Calu3 (cell line): ENCODE measurements at regions not wholly inside any gene's neighbourhood (a gene's known extent, or its start where the extent isn't known, plus 50 kb on each side); places are given as distances from the start of the nearest gene placed in this dataset.

Experiments used
- BruUV-seq: library from RNA; stranded (reverse); fragments of 400-500 nt; replicated peaks from 2 replicates; lab custom pipeline; 2021; lab: Mats Ljungman, UMichigan
- CTCF ChIA-PET: fragments of 300-600 bp; sonication (Branson Sonifier 250); formaldehyde crosslinking; loops from one replicate; lab custom pipeline; 2022; ENCODE audit warnings: antibody characterized with exemption; lab: Charles Lee
- DNase-seq: peaks from one replicate; pipeline ENCODE4 v3.0.0; 2022
- H3K27ac Mint-ChIP-seq: one replicate; pipeline ENCODE4 v1.8.0; 2022; ENCODE audit warnings: mixed read lengths; ENCODE audit not compliant: unreplicated experiment
- H3K27me3 Mint-ChIP-seq: one replicate; pipeline ENCODE4 v1.8.0; 2022; ENCODE audit warnings: mixed read lengths; ENCODE audit not compliant: unreplicated experiment
- H3K36me3 Mint-ChIP-seq: one replicate; pipeline ENCODE4 v1.8.0; 2022; ENCODE audit warnings: mild to moderate bottlenecking, moderate library complexity, mixed read lengths; ENCODE audit not compliant: insufficient read depth, unreplicated experiment
- H3K4me1 Mint-ChIP-seq: one replicate; pipeline ENCODE4 v1.8.0; 2022; ENCODE audit warnings: mild to moderate bottlenecking, low read depth, mixed read lengths; ENCODE audit not compliant: unreplicated experiment
- H3K4me3 Mint-ChIP-seq: one replicate; pipeline ENCODE4 v1.8.0; 2022; ENCODE audit warnings: mild to moderate bottlenecking, low read depth, moderate library complexity, mixed read lengths; ENCODE audit not compliant: unreplicated experiment
- H3K9me3 Mint-ChIP-seq: one replicate; pipeline ENCODE4 v1.8.0; 2022; ENCODE audit warnings: low read depth, mixed read lengths; ENCODE audit not compliant: unreplicated experiment
- intact Hi-C: fragments of 100-400 bp; cut with micrococcal nuclease; formaldehyde crosslinking; loops from one replicate; pipeline ENCODE4 v1.10.0; 2022; ENCODE audit not compliant: unreplicated experiment
- TF ChIP-seq, protein P1 (sequence below): fragments of 200-600 bp; IDR thresholded peaks from one replicate; pipeline ENCODE4 v1.8.0; 2022; ENCODE audit warnings: antibody characterized with exemption; ENCODE audit not compliant: unreplicated experiment

DNA sequence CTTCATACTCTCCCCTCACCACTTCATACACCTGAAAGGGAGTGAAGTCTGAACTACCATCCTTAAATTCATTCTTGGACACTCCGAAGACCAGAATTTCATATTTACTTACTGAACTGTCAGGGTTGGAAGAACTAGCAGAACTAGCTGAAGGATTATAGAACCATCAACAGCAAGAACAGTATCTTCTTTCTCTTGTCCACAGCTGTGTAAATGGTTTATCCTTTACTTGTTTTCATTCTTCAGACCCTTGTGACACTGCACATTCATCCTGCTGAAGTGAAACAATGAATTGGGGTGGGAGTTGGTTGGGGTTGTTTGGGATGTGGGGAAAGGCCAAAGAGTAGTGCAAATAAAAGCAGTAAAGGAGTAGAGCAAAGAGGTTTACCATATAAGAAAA, 350.9 kb downstream of the ZIC1 start:
- DNase-seq, result no peak
- BruUV-seq, result no TSS peak
- peaks cover 2% of the 10 kb centered on the region for H3K9me3 Mint-ChIP-seq
- intact Hi-C loops, result no loop called here
- no peak overlapping the region for H3K27ac Mint-ChIP-seq
- TF ChIP-seq, protein P1, sequence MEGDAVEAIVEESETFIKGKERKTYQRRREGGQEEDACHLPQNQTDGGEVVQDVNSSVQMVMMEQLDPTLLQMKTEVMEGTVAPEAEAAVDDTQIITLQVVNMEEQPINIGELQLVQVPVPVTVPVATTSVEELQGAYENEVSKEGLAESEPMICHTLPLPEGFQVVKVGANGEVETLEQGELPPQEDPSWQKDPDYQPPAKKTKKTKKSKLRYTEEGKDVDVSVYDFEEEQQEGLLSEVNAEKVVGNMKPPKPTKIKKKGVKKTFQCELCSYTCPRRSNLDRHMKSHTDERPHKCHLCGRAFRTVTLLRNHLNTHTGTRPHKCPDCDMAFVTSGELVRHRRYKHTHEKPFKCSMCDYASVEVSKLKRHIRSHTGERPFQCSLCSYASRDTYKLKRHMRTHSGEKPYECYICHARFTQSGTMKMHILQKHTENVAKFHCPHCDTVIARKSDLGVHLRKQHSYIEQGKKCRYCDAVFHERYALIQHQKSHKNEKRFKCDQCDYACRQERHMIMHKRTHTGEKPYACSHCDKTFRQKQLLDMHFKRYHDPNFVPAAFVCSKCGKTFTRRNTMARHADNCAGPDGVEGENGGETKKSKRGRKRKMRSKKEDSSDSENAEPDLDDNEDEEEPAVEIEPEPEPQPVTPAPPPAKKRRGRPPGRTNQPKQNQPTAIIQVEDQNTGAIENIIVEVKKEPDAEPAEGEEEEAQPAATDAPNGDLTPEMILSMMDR, result no peak
- no peaks in the 10 kb centered on the region for H3K27me3 Mint-ChIP-seq
- CTCF ChIA-PET, result interaction anchor here (0.5 kb wide), 1 partner anchor 13 kb away, joined by 3 read pairs; no protein-coding TSS in a partner anchor
- H3K4me1 Mint-ChIP-seq, result no peaks in the 10 kb centered on the region
- H3K36me3 Mint-ChIP-seq, result no peaks in the 10 kb centered on the region
- no peak overlapping the region for H3K4me3 Mint-ChIP-seq

DNA sequence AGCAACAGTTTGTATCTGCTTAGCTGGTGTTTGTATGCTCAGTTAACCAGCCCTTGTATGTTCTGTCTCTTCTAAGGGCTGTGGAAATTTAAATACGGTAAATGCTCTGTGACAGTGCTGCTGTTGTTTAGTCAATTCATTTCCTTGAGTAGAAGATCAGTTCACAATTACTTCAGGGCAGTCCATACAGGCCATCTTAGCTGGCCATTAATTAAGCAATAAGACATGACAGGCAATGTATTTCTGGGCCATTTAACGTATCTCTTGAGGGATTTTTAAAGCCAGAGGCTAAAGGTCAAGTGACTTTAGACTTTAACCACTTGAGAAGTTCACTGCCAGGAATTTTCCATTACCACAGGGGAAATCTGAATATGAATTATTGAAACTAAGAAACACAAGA, 351.8 kb downstream of the ZIC1 start:
- no peak for DNase-seq
- Mint-ChIP-seq H3K27ac (no peak overlapping the region), H3K36me3 (no peaks in the 10 kb centered on the region), H3K4me1 (no peaks in the 10 kb centered on the region), H3K9me3 (peaks cover 2% of the 10 kb centered on the region), H3K4me3 (no peak overlapping the region), H3K27me3 (no peaks in the 10 kb centered on the region)
- TF ChIP-seq, protein P1, result no peak
- CTCF ChIA-PET, result interaction anchor here (0.5 kb wide), 1 partner anchor 14 kb away, joined by 3 read pairs; no protein-coding TSS in a partner anchor
- no TSS peak for BruUV-seq
- intact Hi-C loops, result no loop called here

DNA sequence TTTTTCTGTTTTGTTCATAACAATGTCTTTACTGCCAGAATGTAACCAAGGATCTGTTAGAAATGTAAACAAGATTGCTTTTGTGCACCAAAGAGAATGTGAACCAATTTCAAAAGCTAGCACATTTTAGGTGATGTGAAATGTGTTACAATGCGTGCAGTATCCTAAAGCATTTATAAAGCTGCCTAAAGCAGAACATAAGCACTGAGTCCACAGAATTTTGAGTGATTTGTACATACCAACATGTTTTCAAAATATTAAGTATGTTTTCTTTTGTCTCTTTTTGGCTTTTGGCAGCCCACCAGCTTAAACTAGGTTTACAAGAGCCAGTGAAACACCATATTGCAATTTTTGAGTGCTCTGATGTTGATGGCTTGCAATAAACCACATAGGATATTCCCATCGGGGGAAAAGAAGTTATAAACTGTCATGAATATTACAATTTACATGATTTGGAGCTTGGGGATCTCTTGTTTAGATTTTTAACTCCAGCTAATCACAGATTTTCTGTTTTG, 364.0 kb downstream of the ZIC1 start:
- TF ChIP-seq, protein P1, result no peak
- Mint-ChIP-seq H3K4me3 (no peak overlapping the region), H3K27me3 (no peaks in the 10 kb centered on the region), H3K4me1 (no peaks in the 10 kb centered on the region), H3K9me3 (no peaks in the 10 kb centered on the region), H3K36me3 (no peaks in the 10 kb centered on the region), H3K27ac (no peak overlapping the region)
- CTCF ChIA-PET, result no interaction called here
- no TSS peak for BruUV-seq
- intact Hi-C loops, result no loop called here
- DNase-seq, result no peak

DNA sequence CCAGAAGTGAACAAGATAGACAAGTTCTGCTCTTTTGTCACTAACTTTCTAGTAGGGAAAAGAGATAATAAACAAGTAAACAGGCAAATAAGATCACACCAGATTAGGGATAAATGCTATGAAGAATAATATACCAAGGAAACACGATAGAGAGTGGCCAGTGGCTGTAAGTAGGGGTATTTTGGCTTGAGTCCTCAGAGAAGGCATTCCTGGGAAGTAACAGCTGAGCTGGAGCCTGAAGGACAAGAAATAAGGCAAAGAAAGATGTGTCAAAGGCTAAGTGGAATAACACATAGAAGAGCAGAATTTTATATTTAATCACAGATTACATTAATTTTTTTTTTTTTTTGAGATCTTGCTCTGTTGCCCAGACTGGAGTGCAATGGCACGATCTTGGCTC, 366.2 kb downstream of the ZIC1 start:
- CTCF ChIA-PET, result no interaction called here
- H3K9me3 Mint-ChIP-seq, result no peaks in the 10 kb centered on the region
- intact Hi-C loops, result no loop called here

More for the DNA sequence above, 366.2 kb downstream of the ZIC1 start:
- Mint-ChIP-seq H3K4me3 (no peak overlapping the region), H3K4me1 (no peaks in the 10 kb centered on the region), H3K36me3 (no peaks in the 10 kb centered on the region), H3K27me3 (no peaks in the 10 kb centered on the region), H3K27ac (no peak overlapping the region)
- no TSS peak for BruUV-seq
- no peak for DNase-seq
- TF ChIP-seq, protein P1, result no peak
